ENCODE measurements at regions not wholly inside any gene's neighbourhood (a gene's known extent, or its start where the extent isn't known, plus 50 kb on each side); places are given as distances from the start of the nearest gene placed in this dataset.

GRCh38 chr4:130393642-130394041 lies 1297.7 kb downstream of the C4orf33 start:
- no peak for TF ChIP-seq POLR2AphosphoS5 (IDR thresholded peaks at IDR 0.05)
- TF ChIP-seq, protein P1, sequence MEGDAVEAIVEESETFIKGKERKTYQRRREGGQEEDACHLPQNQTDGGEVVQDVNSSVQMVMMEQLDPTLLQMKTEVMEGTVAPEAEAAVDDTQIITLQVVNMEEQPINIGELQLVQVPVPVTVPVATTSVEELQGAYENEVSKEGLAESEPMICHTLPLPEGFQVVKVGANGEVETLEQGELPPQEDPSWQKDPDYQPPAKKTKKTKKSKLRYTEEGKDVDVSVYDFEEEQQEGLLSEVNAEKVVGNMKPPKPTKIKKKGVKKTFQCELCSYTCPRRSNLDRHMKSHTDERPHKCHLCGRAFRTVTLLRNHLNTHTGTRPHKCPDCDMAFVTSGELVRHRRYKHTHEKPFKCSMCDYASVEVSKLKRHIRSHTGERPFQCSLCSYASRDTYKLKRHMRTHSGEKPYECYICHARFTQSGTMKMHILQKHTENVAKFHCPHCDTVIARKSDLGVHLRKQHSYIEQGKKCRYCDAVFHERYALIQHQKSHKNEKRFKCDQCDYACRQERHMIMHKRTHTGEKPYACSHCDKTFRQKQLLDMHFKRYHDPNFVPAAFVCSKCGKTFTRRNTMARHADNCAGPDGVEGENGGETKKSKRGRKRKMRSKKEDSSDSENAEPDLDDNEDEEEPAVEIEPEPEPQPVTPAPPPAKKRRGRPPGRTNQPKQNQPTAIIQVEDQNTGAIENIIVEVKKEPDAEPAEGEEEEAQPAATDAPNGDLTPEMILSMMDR (IDR thresholded peaks at IDR 0.05) = no peak
